NCI-H226 (cell line): ENCODE measurements at regions not wholly inside any gene's neighbourhood (a gene's known extent, or its start where the extent isn't known, plus 50 kb on each side); places are given as distances from the start of the nearest gene placed in this dataset.
"Not testable (repeated sequence)": the region's sequence is repeated elsewhere in the genome, so short reads cannot be mapped to it uniquely, and the experiment has no call there.

Source experiments
- DNase-seq: peaks from one replicate; pipeline ENCODE4 v3.0.0-alpha.2; 2015

- no peak for DNase-seq
These were observed 237.4 kb downstream of the RNF144A start for GRCh38 chr2:7154656-7155055.

GRCh38 chr2:7161501-7161900 is 244.3 kb downstream of the RNF144A start:
- DNase-seq, result peak; percentile 20

- peak; percentile 38 for DNase-seq
These were observed 248.5 kb downstream of the RNF144A start for GRCh38 chr2:7165736-7166135.

GRCh38 chr2:7167801-7168411 is 250.7 kb downstream of the RNF144A start:
- no peak for DNase-seq

GRCh38 chr2:7169593-7169992 is 252.4 kb downstream of the RNF144A start:
- no peak for DNase-seq

- DNase-seq, result not testable (repeated sequence)
These were observed 261.8 kb downstream of the RNF144A start for GRCh38 chr2:7178996-7179395.

GRCh38 chr2:7180638-7181370 is 263.6 kb downstream of the RNF144A start:
- peak; percentile 85 for DNase-seq

GRCh38 chr2:7182525-7182924 is 265.3 kb downstream of the RNF144A start:
- DNase-seq, result no peak

- no peak for DNase-seq
These were observed 271.9 kb downstream of the RNF144A start for GRCh38 chr2:7189106-7189505.

- no peak for DNase-seq
These were observed 273.5 kb downstream of the RNF144A start for GRCh38 chr2:7190587-7191324.

- DNase-seq, result peak; percentile 99
These were observed 274.7 kb downstream of the RNF144A start for GRCh38 chr2:7191932-7192331.

- DNase-seq, result no peak
These were observed 276.2 kb downstream of the RNF144A start for GRCh38 chr2:7193457-7193856.

GRCh38 chr2:7194950-7195349 is 277.7 kb downstream of the RNF144A start:
- no peak for DNase-seq

GRCh38 chr2:7196883-7197282 is 279.7 kb downstream of the RNF144A start:
- DNase-seq, result no peak

GRCh38 chr2:7201851-7202250 is 284.6 kb downstream of the RNF144A start:
- DNase-seq, result no peak

GRCh38 chr2:7203056-7203467 is 285.9 kb downstream of the RNF144A start:
- DNase-seq, result peak; percentile 25

GRCh38 chr2:7205151-7205830 is 288.1 kb downstream of the RNF144A start:
- DNase-seq, result no peak

GRCh38 chr2:7206111-7206810 is 289.0 kb downstream of the RNF144A start:
- no peak for DNase-seq

GRCh38 chr2:7207631-7208030 is 290.4 kb downstream of the RNF144A start:
- no peak for DNase-seq

GRCh38 chr2:7209757-7210555 is 292.7 kb downstream of the RNF144A start:
- peak; percentile 84 for DNase-seq

GRCh38 chr2:7210712-7211111 is 293.5 kb downstream of the RNF144A start:
- DNase-seq, result peak; percentile 50

- DNase-seq, result no peak
These were observed 308.6 kb downstream of the RNF144A start for GRCh38 chr2:7225848-7226247.
